ENCODE measurements at regions not wholly inside any gene's neighbourhood (a gene's known extent, or its start where the extent isn't known, plus 50 kb on each side); places are given as distances from the start of the nearest gene placed in this dataset.

DNA sequence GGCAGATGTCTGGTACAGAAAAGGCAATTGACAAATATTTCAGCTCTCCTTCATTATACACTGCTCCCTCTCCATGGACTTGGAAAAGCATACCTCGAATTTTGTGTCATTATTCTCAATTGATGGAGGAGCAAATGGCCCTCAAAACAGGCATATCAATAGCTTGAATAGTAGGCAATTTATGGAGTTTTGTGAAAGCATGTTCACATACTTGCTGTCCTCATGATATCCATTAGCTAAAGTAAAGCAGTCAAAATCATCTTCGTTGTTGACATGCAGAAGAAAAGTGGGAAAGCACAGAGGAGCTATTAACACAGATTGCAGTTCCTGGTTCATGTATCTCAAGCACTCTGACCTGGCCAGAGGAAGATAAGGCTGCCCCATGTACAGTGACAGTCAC, 472.8 kb downstream of the CCSER2 start:
- no peak for DNase-seq

DNA sequence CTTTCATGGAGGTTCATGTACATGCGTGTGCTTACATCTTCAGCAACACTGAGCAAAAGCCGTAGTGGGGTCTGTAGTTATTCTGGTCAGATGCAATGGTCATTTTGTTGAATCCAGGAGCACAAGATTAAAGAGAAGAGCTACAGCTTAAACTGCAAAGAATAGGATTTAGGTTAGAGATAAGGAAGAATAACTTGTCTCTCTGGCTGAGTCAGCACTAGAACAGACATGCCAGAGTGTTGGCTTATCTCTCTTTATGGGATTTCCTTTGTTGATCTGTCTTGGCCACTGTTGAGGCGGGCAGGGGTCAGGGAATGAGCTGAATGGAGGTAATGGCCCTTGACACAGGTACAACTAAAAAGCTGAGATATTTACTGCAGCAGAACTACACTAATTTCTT, 473.5 kb downstream of the CCSER2 start:
- DNase-seq = no peak

DNA sequence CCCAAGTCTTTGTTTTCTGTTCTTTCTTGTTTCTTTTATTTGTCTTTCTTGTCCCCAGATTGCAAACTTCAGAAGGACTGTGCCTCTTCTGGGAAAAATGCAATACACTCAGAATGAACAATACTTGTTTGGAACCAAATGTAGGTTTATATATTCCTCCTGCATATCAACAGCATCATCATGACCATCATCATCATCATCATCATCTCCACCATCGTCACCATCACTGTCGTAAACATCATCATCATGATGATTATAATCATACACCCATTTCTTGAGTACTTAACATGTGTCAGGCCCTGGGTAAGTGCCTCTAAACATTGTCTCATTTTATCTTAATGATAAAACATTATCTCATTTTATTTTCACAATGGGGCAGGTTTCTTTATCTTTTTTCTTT, 476.8 kb downstream of the CCSER2 start:
- no peak for DNase-seq

DNA sequence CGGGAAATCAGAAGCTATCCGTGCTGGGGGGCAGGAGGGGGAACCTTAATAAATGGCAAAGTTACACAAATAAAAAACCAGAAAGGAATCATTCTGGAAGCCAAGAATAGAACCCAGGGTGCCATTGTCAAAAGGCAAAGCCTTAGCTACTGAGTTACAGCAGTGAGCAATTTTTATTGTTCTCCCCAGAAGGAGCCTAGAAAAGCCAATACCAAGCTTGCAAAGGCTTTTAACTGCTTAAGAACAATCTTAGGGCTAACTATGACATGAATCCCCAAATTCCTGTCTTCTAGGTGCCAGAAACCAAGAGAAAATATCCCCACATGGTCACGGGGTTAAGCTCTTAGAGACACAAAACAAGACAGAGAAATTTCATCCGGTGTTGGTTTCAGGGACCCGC, 482.7 kb downstream of the CCSER2 start:
- no peak for DNase-seq

DNA sequence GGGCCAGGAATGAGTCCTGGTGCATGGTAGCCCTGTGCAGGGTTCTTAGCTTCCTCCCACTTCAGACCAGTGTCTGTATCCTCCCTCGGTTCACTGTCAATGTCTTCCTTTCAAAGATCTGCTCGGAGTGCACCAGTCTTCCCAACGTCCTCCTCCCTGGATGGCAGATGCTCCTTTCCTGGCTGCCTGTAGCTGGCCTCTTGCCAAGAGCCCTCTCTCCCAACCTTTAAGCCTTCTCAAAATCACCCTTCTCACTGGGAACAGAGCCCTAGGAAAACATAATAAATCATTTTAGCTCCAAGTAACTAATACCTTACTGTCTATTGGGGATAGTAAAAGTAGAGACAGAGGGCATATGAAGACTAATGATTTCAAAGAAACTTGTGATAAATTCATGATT, 490.6 kb downstream of the CCSER2 start:
- DNase-seq = no peak

DNA sequence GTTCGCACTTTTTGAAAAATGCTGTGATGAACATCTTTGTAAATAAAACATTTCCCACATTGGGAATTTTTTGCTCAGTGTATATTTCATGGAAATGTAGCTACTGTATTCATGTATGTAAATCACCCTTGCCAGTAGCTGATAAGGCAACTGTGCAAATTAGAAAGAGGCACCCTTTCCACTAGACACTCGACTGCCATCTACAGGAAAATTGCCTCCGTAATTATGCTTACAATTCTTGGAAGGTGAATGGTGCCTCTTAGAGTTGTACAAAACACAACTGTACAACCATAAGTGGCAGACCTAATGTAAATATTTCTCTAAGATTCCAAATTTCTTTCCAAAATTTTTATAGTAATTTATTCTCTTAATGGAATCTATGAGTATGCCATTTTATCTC, 491.7 kb downstream of the CCSER2 start:
- no peak for DNase-seq

DNA sequence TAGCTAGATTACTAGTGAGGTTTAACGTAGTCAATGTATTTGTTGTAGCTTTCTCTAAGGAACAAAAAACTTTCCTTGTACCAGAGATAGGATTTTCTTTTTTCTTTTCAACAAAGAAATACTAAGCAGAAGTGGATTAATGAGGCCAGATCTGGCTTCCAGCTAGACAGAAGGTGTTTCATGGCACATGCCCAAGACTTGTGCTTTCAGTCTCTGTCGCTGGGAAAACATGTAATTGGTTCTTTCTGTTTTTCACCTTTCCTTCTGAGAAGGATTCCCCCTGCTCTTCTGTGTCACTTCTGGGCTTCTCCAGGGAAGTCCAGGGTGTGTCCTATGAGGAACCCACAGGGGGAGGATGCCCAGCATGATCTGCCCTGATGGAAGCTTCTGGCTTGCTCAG, 492.2 kb downstream of the CCSER2 start:
- no peak for DNase-seq

DNA sequence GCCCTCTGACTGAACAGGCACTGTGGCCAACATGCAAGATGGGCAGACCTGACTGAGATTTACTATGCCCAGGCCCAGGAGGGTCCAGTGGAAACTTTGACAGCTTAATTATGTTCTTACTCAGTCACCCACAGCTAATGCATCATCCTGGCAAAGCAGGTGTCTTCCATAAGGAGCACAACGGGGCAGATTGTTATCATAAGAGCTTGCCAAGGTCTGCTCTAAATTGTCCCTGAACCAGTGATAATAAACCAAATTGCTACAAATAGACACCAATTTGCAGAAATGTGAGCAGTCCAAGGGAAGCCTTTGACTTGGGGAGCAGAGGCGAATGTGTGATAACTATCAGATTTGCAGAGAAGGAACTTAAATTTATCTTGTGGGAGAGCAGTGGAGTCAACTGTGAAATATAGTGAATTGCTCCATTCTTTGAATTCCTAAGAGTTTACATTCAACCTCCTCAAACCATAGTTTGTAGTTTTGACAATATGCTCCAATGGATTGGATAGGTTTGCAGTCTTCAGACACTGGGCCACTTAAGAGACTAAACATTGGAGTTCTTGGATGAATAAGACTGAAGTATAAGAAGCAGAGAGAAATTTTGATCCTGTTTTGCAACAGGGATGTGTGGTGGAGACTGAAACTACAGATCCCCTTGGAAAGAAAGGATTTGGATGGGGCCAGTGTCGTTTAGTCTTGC, 494.7 kb downstream of the CCSER2 start:
- DNase-seq = no peak

DNA sequence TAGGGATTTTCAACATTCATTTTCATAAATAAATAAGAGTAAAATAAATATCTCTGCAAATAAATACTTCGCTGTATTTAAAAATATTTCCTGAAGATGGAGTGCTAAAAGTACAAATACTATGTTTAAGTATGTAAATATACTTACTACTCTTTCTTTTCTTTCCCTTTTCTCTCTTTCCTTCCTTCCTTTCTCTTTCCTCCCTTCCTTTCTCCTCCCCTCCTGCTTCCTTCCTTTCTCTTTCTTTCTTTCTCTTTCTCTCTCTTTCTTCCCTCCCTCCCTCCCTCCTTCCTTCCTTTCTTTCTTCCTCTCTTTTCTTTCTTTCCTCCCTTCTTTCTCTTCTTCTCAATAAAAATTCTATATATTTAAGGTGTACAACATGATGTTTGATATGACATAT, 496.1 kb downstream of the CCSER2 start:
- DNase-seq = no peak

DNA sequence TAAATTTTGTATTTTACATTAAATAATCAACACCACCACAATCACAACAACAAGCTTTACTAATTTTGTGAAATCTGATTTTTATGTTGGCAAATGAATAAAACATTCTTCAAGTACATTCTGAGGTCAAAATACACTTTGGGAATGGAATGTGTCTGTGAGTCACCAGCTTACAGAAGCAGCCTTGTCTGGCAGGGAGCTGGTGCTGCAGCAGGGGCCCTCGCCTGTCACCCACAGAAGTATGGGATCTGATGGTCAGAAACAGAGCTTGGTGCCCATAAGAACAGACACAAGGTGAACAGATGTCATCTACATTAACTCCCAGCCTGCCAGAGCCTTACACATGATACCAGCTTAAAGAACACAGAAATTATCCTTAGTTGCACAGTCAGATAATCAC, 496.9 kb downstream of the CCSER2 start:
- no peak for DNase-seq

DNA sequence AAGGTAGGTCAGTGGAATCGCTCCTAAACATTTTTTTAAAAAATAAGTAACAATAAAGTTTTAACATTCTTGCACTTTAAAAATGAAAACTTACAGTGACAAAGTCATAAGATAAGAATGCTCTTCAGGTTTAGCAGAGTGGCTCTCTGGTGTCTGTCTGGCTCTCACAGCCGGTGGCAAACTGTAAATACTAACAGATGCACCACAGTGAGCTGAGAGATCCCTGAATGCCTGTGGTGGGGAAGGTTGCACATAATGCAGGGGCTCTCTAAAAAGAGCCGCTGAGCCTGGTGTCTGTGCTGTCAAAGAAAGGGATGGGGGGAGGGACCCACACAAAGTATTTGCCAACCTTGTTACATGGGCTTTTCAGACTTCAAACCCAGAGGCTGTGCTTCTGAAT, 498.3 kb downstream of the CCSER2 start:
- DNase-seq = no peak

DNA sequence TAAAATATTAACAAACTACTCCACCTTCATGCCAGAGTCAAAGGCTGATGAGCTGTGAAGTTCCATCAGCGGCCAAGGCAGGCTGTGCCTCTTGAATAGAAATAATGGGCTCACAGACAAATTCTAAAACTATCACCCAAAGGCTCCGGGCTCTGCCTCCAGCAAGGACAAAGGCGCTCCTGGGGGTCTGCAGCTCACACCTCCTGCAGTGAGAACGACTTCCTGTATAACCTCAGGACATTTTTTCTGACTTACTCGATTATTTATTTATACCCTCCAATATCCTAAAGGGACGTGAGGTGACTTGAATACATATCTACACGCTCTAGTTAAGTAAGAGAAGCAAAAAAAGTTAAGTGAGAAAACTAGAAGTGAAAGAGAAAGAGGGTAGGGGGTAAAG, 500.7 kb downstream of the CCSER2 start:
- DNase-seq = no peak

DNA sequence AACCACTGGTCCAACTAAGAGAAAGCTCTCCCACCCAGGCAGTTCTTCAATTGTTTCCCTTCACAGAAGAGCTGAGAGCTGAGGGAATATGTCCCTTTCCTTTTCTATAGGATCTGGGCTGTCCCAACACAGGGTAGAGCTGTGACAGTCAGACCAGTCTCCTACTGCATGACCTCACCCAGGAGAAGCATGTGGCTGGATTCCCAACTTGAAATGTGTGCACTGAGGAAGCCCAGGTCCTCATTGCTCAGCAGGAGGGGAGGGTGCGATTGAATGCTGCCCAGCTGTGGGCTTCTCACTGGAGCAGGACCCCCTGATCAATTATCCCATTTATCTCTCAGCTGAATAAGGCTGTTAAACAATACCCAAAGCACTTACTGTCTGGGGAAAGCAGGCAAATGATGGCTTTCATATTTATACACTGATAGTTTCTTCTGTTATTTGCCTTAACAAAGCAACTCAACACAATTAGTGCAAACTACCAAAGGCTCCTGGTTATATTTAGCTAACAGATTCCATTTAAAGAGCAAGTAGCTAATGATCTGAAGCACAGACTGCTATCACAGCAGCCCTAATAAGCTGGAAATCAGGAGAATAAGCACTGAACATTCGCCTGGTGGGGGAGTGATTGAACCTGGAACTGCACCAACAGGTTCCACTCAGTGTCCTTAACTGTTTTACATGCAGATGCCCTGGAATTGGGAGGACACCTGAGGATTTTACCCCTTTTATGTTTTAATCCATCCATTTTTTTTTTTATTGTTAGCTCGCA, 508.8 kb downstream of the CCSER2 start:
- DNase-seq = no peak

DNA sequence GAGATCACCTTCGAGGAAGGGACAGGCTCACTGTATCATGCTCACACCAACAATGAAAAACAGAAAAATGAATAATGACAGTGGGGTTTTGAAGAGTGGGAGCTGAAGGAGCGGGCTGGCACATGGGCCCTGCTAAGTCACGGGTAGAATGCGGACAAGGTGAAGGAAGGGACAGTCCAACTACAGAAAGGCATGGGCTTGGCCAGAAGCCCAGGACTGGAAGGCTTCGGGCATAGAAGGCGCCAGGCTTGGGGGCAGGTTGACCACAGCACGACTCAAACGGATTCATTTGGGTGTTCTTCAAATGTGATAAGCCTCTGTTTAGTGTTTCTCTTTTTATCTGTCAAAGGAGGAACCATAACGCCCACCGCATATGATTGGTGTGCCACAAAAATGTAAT, 509.5 kb downstream of the CCSER2 start:
- DNase-seq = no peak

DNA sequence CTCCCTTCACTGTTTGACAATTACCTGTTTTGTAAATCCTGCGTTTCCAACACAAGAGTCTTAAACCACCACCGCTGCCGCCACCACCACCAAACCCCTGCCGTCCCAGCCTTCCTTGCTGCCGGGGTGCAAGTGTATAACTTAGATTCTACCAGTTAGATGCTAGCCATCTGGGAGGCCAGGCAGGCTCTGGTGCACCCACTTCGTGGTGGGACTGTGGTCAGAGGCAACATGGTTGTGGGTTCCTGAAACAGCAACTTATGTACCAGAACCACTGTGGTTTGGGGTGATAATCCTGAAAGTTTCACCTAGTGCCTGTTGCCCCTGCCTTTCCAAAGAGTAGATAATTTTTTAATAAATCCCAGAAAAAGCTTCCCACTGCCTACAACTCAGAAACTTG, 510.5 kb downstream of the CCSER2 start:
- DNase-seq = no peak

DNA sequence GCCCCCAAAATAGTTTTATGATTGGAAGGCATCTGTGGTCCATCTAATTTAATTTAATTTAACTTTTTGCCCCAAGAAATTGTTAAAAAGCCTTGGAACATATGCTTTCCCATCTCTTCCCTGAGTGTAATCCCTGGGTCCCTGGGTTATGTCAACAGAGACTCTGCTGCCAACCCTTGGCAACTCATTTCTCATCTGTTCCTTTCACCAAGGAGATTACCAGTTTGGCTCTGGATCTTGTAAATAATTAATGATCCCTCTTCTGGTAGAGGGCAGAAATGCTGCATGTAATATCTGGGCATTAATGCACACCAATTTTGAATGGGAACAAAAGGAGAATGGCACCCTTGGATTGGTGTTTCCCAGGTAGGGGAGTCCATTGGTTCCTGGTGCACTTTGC, 514.2 kb downstream of the CCSER2 start:
- no peak for DNase-seq

DNA sequence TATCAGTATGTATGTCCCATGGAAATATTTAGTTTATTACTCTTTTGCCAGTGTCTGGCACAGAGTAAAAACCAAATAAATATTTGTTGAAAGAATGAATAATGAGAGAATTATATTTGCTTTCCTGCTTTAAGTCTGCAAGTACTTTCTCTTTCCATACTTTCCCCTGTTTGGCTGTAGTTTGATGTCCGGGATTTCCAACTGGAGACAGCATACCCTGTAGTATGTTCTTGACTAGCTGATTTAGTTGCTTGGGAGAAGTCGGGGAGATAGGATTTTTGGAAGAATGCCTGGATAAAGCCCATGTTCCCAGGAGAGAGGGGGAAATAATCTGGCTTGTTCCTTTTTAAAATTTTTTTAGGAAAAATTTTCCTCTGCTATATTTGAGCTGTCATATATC, 516.1 kb downstream of the CCSER2 start:
- DNase-seq = no peak

DNA sequence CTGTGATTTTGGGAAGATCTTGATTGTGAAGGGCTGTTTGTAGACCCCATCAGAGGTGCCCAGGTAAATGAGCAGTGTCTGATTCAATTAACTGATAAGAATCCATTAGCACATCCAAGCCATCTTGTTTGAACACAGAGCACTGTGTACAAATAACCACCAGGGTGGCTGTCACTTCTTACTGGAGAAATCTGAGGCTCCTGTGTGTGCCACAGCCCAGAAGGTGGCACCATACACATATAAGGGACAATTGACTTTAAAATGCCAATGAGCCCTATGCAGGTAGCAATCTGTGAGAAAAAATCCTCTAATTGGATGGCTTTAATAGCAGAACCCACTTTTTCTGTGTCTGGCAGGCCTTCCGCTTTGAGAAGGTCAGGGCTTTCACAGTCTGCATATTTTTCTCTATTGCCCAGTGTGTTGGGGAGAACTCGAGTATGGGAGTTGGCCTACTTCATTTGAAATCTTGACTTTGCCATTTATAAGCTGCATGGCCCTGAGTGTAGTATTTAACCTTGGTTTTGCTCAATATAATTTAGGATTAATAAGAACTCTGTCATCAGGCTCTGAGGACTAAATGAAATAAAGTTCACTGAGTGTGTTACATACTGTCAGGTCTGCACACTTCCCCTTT, 517.4 kb downstream of the CCSER2 start:
- DNase-seq = no peak

DNA sequence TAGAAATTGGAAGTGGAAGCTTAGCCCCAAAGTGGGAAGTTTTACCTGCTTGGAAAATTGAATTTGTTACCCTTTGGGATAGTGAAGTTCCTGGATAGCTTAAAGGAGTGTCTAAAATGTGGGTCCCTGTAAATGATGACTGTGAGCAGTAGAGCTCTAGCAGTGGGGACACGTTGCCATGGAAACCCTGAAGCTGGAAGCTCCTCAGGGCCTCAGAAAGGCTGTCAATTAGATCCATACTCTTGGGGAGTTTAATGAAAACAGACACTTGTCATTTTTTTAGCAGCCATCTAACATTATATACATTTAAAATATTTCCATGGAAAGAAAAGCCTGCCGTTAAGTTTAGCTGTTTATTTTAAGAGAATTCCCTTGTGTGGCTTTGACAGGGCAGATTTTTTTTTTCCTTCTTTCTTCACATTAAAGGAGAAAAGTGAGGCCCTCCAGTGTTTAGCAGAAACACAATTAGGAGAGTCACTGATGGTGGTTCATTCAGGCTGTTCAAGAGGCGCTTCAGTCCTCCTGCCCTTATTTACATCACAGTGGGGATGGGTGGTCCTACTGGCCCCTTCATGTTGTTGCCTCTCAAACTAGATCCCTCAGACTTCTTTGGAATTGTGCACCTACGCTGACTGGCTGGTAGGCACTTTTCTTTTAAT, 518.4 kb downstream of the CCSER2 start:
- DNase-seq = no peak

DNA sequence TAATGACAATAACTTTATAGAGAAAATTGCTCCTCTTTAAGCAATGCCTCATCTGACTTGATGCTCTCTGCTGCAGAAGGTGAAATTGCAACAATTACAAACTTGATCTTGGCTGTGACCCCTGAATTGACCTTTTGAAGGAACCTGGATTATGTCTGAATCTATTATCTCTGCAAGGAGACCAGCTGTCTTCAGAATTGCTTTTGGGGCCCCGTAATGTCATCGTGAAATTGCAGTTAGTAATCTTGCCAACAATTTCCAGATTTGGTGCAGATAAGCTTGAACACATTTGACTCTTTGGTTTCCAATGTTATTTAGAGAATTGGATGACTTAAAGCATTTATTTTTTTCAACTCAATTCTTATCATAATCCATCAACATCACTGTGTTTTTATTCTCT, 520.6 kb downstream of the CCSER2 start:
- no peak for DNase-seq

DNA sequence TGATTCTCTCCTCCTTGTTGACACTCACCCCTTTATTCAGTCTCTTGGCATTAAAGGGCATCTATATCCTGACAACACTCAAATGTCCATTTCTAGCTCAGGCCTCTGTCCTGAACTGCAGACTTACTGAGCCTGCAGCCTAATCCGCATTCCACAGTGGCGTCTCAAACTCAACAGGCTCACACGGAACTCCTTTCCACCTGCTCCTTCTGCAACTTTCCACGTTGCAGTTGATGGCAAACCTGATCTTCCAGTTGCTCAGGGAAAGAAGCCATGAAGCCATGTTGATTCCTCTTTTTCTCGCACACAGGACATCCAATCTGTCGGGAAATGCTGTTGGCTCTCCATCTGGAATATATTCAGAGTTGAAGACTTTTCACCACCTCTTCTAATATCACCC, 522.4 kb downstream of the CCSER2 start:
- DNase-seq = no peak

DNA sequence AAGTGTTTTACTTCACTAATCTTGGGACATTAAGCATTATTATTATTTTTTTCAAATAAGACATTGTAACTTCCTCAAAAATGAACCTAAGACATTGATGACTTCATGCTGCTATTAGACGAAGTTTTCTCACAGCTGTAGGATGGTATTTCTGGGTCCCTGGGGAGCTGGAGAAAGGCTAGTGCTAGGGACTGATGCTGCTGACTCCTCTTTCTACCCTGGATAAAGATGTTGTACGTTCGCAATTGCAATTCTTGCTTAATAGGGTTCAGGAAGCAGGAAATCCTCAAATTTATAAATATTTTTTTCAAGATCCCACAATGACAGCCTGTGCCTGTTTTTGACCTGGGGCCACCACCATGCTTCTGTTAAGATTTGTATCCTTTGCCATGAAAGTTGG, 526.0 kb downstream of the CCSER2 start:
- no peak for DNase-seq

DNA sequence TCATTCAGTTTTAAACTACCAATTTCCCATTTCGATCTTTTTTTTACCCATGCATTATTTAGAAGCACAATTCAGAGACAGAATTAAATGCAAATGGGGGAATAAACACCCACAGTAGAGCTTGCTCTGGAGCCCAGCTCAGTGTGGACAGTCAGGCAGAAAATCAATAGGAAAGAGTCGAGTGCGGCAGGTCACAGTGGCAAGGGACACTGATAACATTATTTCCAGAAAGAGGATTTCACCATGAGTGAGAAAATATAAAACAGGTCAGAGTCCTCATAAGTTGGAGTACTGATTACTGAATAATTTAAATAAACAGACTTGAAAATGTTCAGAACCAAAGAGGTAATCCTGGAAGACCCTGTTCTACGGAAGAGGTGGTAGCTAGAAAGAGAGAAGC, 532.5 kb downstream of the CCSER2 start:
- DNase-seq = no peak

DNA sequence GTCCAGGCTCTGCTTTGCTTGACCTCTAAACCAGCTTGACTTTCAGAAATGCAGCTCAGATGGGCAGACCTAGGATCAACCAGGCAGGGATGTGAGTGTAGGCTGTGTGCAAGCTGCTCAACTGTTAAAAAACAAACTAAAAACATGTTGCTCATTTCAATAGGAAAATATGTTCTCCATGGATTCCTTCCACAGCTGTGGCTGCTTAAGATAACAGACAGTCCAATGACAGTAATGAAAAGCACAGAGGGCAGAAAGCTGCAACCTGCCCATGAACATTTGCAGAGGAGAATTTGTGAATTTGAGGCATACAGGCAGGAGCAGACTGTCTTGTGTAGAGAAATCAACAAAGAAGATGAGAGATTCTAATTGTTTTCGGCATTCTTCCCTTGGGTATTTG, 534.2 kb downstream of the CCSER2 start:
- no peak for DNase-seq
